ENCODE measurements at regions not wholly inside any gene's neighbourhood (a gene's known extent, or its start where the extent isn't known, plus 50 kb on each side); places are given as distances from the start of the nearest gene placed in this dataset.

- Histone ChIP-seq H3K9me3 (ENCODE audit: insufficient read depth, low read depth, low read length) (no peaks in the 10 kb centered on the region), H3K79me2 (ENCODE audit: insufficient read depth, low read length) (no peaks in the 10 kb centered on the region), H3K4me2 (ENCODE audit: low read length) (no peak overlapping the region), H3K36me3 (ENCODE audit: insufficient read depth, low read length) (no peaks in the 10 kb centered on the region), H3K4me1 (ENCODE audit: insufficient read depth, low read length) (no peaks in the 10 kb centered on the region), H4K20me1 (ENCODE audit: insufficient read depth, low read length) (no peaks in the 10 kb centered on the region), H3K27me3 (ENCODE audit: insufficient read depth, low read length) (no peaks in the 10 kb centered on the region), H3K9ac (ENCODE audit: low read length) (no peak overlapping the region), H3K27ac (ENCODE audit: low read depth, low read length) (no peak overlapping the region), H3K4me3 (ENCODE audit: insufficient read depth, low read depth, low read length) (no peak overlapping the region), H2AFZ (ENCODE audit: low read depth, low read length) (no peak overlapping the region)
- H3K4me3 Mint-ChIP-seq (ENCODE audit: unreplicated experiment): no peak overlapping the region
- peaks cover 2% of the 10 kb centered on the region for H3K36me3 Mint-ChIP-seq (ENCODE audit: low read depth, unreplicated experiment)
- no peak overlapping the region for H3K27ac Mint-ChIP-seq (ENCODE audit: unreplicated experiment)
- no peaks in the 10 kb centered on the region for H3K4me1 Mint-ChIP-seq (ENCODE audit: low read depth, unreplicated experiment)
- peaks cover 7% of the 10 kb centered on the region for H3K27me3 Mint-ChIP-seq (ENCODE audit: low read depth, unreplicated experiment)
- FAIRE-seq (no peak), DNase-seq (ENCODE audit: low read depth) (no peak)
- no peak for TF ChIP-seq EZH2 (IDR thresholded peaks at IDR 0.05; ENCODE audit: insufficient read depth, low read length)
- no peak for TF ChIP-seq CTCF (IDR thresholded peaks at IDR 0.05; ENCODE audit: insufficient read depth, low read depth, low read length)
- H3K9me3 Mint-ChIP-seq (ENCODE audit: unreplicated experiment): peaks cover 12% of the 10 kb centered on the region
Observed at GRCh38 chr19:13640611-13641010, 123.7 kb upstream of the MRI1 start.

- H3K4me3 ChIP-seq (ENCODE audit: insufficient read depth, low read depth, low read length): no peak overlapping the region
- no peaks in the 10 kb centered on the region for H3K27me3 ChIP-seq (ENCODE audit: insufficient read depth, low read length)
- no peak overlapping the region for H2AFZ ChIP-seq (ENCODE audit: low read depth, low read length)
- H3K36me3 Mint-ChIP-seq (ENCODE audit: low read depth, unreplicated experiment): peaks cover 2% of the 10 kb centered on the region
- no peak for FAIRE-seq
- H3K4me1 Mint-ChIP-seq (ENCODE audit: low read depth, unreplicated experiment): no peaks in the 10 kb centered on the region
- TF ChIP-seq EZH2 (IDR thresholded peaks at IDR 0.05; ENCODE audit: insufficient read depth, low read length): no peak
- TF ChIP-seq CTCF (IDR thresholded peaks at IDR 0.05; ENCODE audit: insufficient read depth, low read depth, low read length): no peak
- no peaks in the 10 kb centered on the region for H3K36me3 ChIP-seq (ENCODE audit: insufficient read depth, low read length)
- H3K27ac Mint-ChIP-seq (ENCODE audit: unreplicated experiment): no peak overlapping the region
- H3K27ac ChIP-seq (ENCODE audit: low read depth, low read length): no peak overlapping the region
- no peaks in the 10 kb centered on the region for H3K79me2 ChIP-seq (ENCODE audit: insufficient read depth, low read length)
- H3K4me3 Mint-ChIP-seq (ENCODE audit: unreplicated experiment): no peak overlapping the region
- H4K20me1 ChIP-seq (ENCODE audit: insufficient read depth, low read length): no peaks in the 10 kb centered on the region
- H3K27me3 Mint-ChIP-seq (ENCODE audit: low read depth, unreplicated experiment): peaks cover 10% of the 10 kb centered on the region
- peaks cover 12% of the 10 kb centered on the region for H3K9me3 Mint-ChIP-seq (ENCODE audit: unreplicated experiment)
- DNase-seq (ENCODE audit: low read depth): no peak
- H3K9ac ChIP-seq (ENCODE audit: low read length): no peak overlapping the region
- H3K4me1 ChIP-seq (ENCODE audit: insufficient read depth, low read length): no peaks in the 10 kb centered on the region
- no peaks in the 10 kb centered on the region for H3K9me3 ChIP-seq (ENCODE audit: insufficient read depth, low read depth, low read length)
- H3K4me2 ChIP-seq (ENCODE audit: low read length): no peak overlapping the region
Observed at GRCh38 chr19:13639342-13639929, 124.9 kb upstream of the MRI1 start.

- peaks cover 10% of the 10 kb centered on the region for H3K27me3 Mint-ChIP-seq (ENCODE audit: low read depth, unreplicated experiment)
- no peak for TF ChIP-seq EZH2 (IDR thresholded peaks at IDR 0.05; ENCODE audit: insufficient read depth, low read length)
- TF ChIP-seq CTCF (IDR thresholded peaks at IDR 0.05; ENCODE audit: insufficient read depth, low read depth, low read length): no peak
- Histone ChIP-seq H2AFZ (ENCODE audit: low read depth, low read length) (no peak overlapping the region), H3K36me3 (ENCODE audit: insufficient read depth, low read length) (no peaks in the 10 kb centered on the region), H3K27me3 (ENCODE audit: insufficient read depth, low read length) (no peaks in the 10 kb centered on the region), H4K20me1 (ENCODE audit: insufficient read depth, low read length) (no peaks in the 10 kb centered on the region), H3K9ac (ENCODE audit: low read length) (no peak overlapping the region), H3K9me3 (ENCODE audit: insufficient read depth, low read depth, low read length) (no peaks in the 10 kb centered on the region), H3K27ac (ENCODE audit: low read depth, low read length) (no peak overlapping the region), H3K79me2 (ENCODE audit: insufficient read depth, low read length) (no peaks in the 10 kb centered on the region), H3K4me2 (ENCODE audit: low read length) (no peak overlapping the region), H3K4me1 (ENCODE audit: insufficient read depth, low read length) (peaks cover 6% of the 10 kb centered on the region), H3K4me3 (ENCODE audit: insufficient read depth, low read depth, low read length) (no peak overlapping the region)
- H3K4me3 Mint-ChIP-seq (ENCODE audit: unreplicated experiment): no peak overlapping the region
- H3K9me3 Mint-ChIP-seq (ENCODE audit: unreplicated experiment): peaks cover 12% of the 10 kb centered on the region
- no peak for FAIRE-seq
- H3K36me3 Mint-ChIP-seq (ENCODE audit: low read depth, unreplicated experiment): peaks cover 2% of the 10 kb centered on the region
- no peaks in the 10 kb centered on the region for H3K4me1 Mint-ChIP-seq (ENCODE audit: low read depth, unreplicated experiment)
- no peak for DNase-seq (ENCODE audit: low read depth)
- H3K27ac Mint-ChIP-seq (ENCODE audit: unreplicated experiment): no peak overlapping the region
Observed at GRCh38 chr19:13637664-13638063, 126.7 kb upstream of the MRI1 start.
